ENCODE measurements at regions not wholly inside any gene's neighbourhood (a gene's known extent, or its start where the extent isn't known, plus 50 kb on each side); places are given as distances from the start of the nearest gene placed in this dataset.

- no peaks in the 10 kb centered on the region for H3K9me3 Mint-ChIP-seq
- no peak for DNase-seq (ENCODE audit: low spot score)
- no peak for TF ChIP-seq STAT1 (IDR thresholded peaks at IDR 0.05; ENCODE audit: unreplicated experiment)
- no peak for TF ChIP-seq POLR2AphosphoS5 (IDR thresholded peaks at IDR 0.05; ENCODE audit: low read depth)
- TF ChIP-seq ZNF114 (CRISPR knock-in tag; IDR thresholded peaks at IDR 0.05), result no peak
- no peak for TF ChIP-seq EZH2 (IDR thresholded peaks at IDR 0.05; ENCODE audit: low read depth, unreplicated experiment)
- TF ChIP-seq ZNF462 (CRISPR knock-in tag; IDR thresholded peaks at IDR 0.05), result no peak
- TF ChIP-seq ZNF331 (CRISPR knock-in tag; IDR thresholded peaks at IDR 0.05; ENCODE audit: low read depth), result no peak
- TF ChIP-seq CTCF (conservative IDR thresholded peaks at IDR 0.05; ENCODE audit: low read depth in 2 of 2), result no peak
- TF ChIP-seq ETS1 (IDR thresholded peaks at IDR 0.05), result no peak
- no peak for ATAC-seq
- H3K4me3 Mint-ChIP-seq, result no peak overlapping the region
- no peak overlapping the region for H2AFZ ChIP-seq
- no peaks in the 10 kb centered on the region for H3K36me3 Mint-ChIP-seq (ENCODE audit: low read depth)
- H3K4me1 Mint-ChIP-seq, result peaks cover 6% of the 10 kb centered on the region; the same call in 1 of the 3 replicates
- no peaks in the 10 kb centered on the region for H3K4me1 ChIP-seq (ENCODE audit: insufficient read depth)
- H3K27me3 Mint-ChIP-seq (ENCODE audit: insufficient read depth, low read depth, poor library complexity), result no peaks in the 10 kb centered on the region
- no peaks in the 10 kb centered on the region for H3K36me3 ChIP-seq (ENCODE audit: insufficient read depth)
- no peaks in the 10 kb centered on the region for H3F3A ChIP-seq (replicated peaks; ENCODE audit: low read depth)
- H3K27ac ChIP-seq (ENCODE audit: low read depth), result no peak overlapping the region
- no peak overlapping the region for H3K4me3 ChIP-seq
- H3K27ac Mint-ChIP-seq, result no peak overlapping the region
- H3K4me2 ChIP-seq, result no peak overlapping the region
- H3K9me2 ChIP-seq (ENCODE audit: insufficient read depth), result no peaks in the 10 kb centered on the region
- H4K20me1 ChIP-seq (replicated peaks; ENCODE audit: insufficient read depth), result no peaks in the 10 kb centered on the region
- H3K27me3 ChIP-seq (ENCODE audit: insufficient read depth), result no peaks in the 10 kb centered on the region
- no peaks in the 10 kb centered on the region for H3K79me2 ChIP-seq (replicated peaks; ENCODE audit: insufficient read depth)
These were observed 1169.4 kb downstream of the GALC start for GRCh38 chr14:86823581-86823980.

Data from GM23338 (cell line).